ENCODE measurements at regions not wholly inside any gene's neighbourhood (a gene's known extent, or its start where the extent isn't known, plus 50 kb on each side); places are given as distances from the start of the nearest gene placed in this dataset.

DNA sequence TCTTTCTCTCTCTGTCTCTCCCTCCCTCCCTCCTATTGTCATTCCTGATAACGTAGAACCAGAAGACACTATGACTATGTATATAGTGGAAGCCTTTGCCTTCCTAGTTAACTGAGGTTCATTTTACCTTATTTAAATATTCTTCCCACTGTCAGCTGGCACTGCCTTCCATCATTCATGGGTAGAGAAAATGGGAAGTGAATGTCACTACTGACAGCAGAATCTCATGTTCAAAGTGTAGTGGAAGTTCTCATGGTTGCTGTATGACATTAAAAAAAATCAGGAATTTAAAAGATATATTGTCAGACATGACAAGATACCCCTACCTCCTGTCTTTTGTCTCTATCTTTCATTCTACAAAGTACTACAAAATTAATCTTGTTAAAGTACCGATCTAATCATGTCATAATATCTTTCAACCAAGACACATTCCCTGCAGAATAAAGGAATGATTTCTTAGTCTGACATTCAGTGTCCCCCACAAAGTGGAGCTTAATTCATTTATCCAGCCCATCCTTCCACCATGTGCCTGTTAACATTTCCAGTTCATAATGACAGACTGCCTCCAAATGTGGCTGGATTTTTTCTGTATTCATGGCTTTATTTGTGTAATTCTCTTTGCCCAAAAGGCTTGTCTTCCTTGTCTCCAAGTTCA is 250.1 kb upstream of the CDH20 start:
- DNase-seq (ENCODE audit: low spot score) = no peak

GRCh38 chr18:61085036-61085435 is 248.2 kb upstream of the CDH20 start:
- DNase-seq (ENCODE audit: low spot score) = no peak

GRCh38 chr18:61085761-61086160 is 247.5 kb upstream of the CDH20 start:
- DNase-seq (ENCODE audit: low spot score) = no peak

- DNase-seq (ENCODE audit: low spot score) = no peak
These were observed 246.6 kb upstream of the CDH20 start for GRCh38 chr18:61086657-61087056.

DNA sequence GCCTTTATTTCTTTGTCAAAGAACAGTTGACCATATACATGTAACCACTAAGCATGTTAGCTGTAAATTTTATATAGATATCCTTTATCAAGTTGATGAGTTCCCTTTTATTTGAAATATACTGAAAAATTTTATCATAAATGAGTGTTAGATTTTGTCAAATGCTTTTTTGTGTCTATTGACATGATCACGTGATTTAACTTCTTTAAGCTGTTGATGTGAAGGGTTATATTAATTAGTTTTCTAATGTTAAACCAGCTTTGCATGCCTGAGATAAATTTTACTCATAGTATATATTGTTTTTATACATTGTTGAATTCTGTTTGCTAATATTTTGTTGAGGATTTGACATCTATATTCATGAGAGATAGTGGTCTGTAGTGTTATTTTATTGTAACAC is 241.9 kb upstream of the CDH20 start:
- DNase-seq (ENCODE audit: low spot score) = no peak

DNA sequence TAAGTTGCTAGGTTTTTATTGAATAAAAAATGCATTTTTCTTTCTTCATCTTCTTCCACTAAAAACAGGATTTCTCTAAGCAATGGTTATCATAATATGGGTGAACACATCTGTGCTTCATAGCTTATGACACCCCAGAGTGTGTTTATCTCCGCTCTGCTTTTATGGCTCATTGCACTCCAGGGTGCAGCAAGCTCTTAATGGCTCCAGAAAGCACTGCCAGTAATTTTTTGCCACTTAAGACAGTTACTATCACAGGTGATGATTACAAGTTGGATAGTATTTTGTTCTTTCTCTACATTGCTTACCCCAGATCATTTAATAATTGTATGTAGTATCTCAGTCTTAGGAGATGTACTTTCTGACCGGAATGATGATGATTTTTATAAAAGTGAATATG is 239.3 kb upstream of the CDH20 start:
- no peak for DNase-seq (ENCODE audit: low spot score)

GRCh38 chr18:61096226-61096625 is 237.0 kb upstream of the CDH20 start:
- DNase-seq (ENCODE audit: low spot score) = no peak

- DNase-seq (ENCODE audit: low spot score) = no peak
These were observed 226.1 kb upstream of the CDH20 start for GRCh38 chr18:61107113-61107512.

GRCh38 chr18:61108706-61109105 is 224.5 kb upstream of the CDH20 start:
- no peak for DNase-seq (ENCODE audit: low spot score)

DNA sequence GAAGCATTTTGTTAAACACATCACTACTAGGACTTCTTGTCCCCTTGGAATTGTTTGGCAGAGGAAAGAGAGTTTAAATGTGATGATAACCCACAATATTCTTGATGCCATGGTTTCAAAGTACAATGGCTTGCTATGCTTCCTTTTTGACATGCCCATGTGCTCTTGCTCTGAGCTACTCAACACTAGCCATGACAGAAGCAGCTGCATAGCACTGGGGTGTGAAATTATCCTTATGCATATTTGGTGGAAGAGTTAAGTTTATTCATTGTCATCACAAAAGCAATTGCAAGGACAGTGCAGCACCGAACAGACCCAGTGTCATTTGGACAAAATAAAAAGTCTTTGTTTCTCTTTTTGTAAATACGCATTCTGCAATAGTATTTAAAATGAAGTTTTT is 209.9 kb upstream of the CDH20 start:
- DNase-seq (ENCODE audit: low spot score) = no peak

DNA sequence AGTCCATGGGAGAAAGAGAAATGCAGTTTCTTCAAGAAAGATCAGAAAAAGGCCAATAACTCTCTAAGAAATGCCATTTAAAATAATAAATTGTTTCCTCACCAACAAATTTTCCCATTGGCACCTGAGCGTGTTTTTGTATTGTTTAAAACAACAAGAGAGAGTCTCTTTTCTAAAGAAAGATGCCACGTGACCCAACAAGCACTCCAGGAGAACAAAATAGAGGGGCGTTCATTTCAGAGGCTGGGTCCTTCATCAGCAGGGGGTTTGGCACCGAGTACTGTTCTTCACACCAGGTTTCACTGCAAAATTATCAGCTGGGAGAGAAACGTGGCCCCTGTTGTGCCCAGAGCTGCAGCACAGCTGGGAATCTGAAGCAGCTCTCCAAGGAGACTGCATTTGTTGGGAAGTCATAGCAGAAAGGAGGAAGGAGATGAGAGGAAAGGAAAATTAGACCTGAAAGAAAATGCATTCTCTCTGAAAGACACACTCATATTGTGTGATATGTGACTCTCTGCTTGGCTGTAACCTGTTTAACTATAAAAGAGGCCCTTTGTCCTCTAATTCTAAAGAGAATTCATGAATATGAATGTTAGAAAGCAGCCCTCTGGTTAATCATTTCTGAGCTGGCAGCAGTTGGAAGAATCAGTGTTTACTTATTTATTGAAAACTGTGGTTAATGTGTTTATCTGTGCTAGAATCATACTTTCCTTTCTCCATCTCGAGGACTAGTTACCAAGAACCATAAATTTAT is 205.3 kb upstream of the CDH20 start:
- DNase-seq (ENCODE audit: low spot score) = no peak

DNA sequence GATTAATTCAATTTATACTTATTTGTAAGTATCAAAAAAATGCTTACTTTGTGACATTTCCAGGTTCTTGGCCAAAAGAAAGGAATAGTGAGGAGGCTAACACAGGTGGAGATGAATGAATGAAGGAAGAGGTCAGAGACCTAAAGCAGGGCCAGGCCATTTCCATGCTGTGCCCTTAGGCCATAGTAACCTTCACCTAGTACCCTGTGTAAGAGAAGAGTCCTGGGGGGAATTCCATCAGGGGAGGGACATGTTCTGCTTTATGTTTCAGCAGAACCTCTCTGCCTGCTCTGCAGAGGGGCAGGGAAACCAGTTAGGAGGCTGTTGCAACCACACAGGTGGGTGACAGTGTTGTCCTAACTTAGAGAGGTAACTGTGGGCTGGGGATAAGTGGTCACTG is 204.2 kb upstream of the CDH20 start:
- no peak for DNase-seq (ENCODE audit: low spot score)

- no peak for DNase-seq (ENCODE audit: low spot score)
These were observed 201.2 kb upstream of the CDH20 start for GRCh38 chr18:61132031-61132430.

- DNase-seq (ENCODE audit: low spot score) = no peak
These were observed 199.4 kb upstream of the CDH20 start for GRCh38 chr18:61133783-61134182.

GRCh38 chr18:61136711-61137251 is 196.4 kb upstream of the CDH20 start:
- DNase-seq (ENCODE audit: low spot score) = no peak

GRCh38 chr18:61141691-61142090 is 191.5 kb upstream of the CDH20 start:
- DNase-seq (ENCODE audit: low spot score) = no peak

GRCh38 chr18:61148322-61148721 is 184.9 kb upstream of the CDH20 start:
- DNase-seq (ENCODE audit: low spot score) = no peak

DNA sequence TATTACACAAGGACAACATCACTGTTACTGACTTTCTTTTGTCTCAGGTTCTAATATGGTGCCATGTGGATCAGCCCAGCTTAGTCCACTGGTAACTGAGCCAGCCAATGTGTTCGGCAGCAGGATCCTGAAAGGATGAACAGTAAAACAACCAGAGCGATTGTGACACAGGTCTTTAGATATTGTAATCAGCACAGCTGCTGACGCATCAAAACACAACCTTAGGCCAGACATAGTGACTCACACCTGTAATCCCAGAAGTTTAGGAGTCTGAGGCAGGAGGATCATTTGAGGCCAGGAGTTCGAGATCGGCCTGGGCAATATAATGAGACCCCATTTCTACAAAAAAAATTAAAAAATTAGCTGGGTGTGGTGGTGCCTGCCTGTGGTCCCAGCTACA is 183.4 kb upstream of the CDH20 start:
- DNase-seq (ENCODE audit: low spot score) = no peak

- DNase-seq (ENCODE audit: low spot score) = no peak
These were observed 179.7 kb upstream of the CDH20 start for GRCh38 chr18:61153571-61153970.

- DNase-seq (ENCODE audit: low spot score) = no peak
These were observed 178.4 kb upstream of the CDH20 start for GRCh38 chr18:61154866-61155265.

GRCh38 chr18:61155586-61155985 is 177.6 kb upstream of the CDH20 start:
- no peak for DNase-seq (ENCODE audit: low spot score)

DNA sequence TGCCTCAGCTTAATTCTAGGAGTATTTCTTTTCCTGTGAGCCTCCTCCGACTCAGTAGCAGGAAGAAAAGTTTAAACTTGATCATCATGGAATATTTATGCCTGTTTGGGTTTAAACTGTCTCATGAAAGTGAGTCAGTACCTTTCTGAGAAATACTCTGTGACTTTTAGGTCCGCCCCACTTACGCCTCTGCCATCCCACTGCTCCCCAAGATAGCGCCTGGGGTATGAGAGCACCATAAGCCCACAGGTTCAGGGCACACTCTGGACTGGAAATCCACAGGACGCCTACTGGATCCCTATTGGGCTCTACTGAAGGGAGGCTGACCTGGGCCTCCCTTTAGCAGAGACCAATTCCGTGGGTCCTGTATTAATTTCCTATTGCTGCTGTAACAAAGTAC is 175.8 kb upstream of the CDH20 start:
- no peak for DNase-seq (ENCODE audit: low spot score)

DNA sequence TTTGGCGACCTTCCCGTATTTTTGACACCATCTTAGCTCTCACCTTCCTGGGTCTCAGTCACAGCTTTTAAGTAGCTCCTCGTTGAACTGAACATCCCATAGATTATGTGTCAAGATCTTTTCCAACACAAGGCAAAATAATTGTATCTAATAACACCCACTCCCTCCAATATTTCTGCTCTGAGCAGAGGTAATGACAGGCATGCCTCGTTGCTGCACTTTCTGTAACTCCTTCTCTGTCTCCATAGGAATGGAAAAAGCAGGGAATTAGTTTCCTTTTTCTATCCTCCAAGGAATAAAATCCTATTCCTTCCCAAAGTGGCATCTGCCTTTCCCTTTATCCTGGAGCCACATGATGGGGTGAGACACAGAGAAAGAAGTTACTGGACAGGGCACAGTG is 174.0 kb upstream of the CDH20 start:
- DNase-seq (ENCODE audit: low spot score) = no peak

DNA sequence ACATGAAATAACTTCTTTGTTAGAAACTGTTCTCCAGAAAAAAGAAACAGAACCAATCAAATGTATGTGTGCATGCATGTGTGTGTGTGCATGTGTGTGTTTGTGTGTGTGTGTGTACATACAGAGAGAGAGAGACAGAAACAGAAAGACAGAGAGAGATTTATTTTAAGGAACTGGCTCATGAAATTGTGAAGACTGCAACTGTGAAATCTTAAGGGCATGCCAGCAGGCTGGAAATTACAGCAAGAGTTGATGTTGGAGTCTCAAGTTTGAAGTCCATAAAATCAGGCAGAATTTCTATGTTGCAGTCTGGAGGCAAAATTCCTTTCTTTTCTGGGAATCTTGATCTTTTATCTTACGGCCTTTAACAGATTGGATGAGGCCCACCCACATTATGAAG is 168.9 kb upstream of the CDH20 start:
- DNase-seq (ENCODE audit: low spot score) = no peak

Measured in germinal center (tissue), 1 donor.